Loucy (cell line): ENCODE measurements at regions not wholly inside any gene's neighbourhood (a gene's known extent, or its start where the extent isn't known, plus 50 kb on each side); places are given as distances from the start of the nearest gene placed in this dataset.

Source experiments
- H2AFZ ChIP-seq: fragments of 200-600 bp; sonication (generic); 2 replicates; pipeline ENCODE4 v1.6.0; 2016; ENCODE audit warnings: antibody characterized with exemption, mild to moderate bottlenecking, low read length, moderate library complexity
- H3F3A ChIP-seq: fragments of 200-600 bp; 2 replicates; pipeline ENCODE4 v1.6.0; 2016; ENCODE audit warnings: antibody characterized with exemption, low read depth, mild to moderate bottlenecking
- H3K27me3 ChIP-seq: fragments of 200-600 bp; sonication (generic); 2 replicates; pipeline ENCODE4 v1.6.1; 2014; ENCODE audit warnings: low read length, mild to moderate bottlenecking; ENCODE audit not compliant: insufficient read depth, poor library complexity, severe bottlenecking
- H3K36me3 ChIP-seq: fragments of 200-600 bp; sonication (generic); 2 replicates; pipeline ENCODE4 v1.6.1; 2016; ENCODE audit warnings: low read length; ENCODE audit not compliant: insufficient read depth
- H3K4me1 ChIP-seq: fragments of 200-600 bp; sonication (generic); 2 replicates; pipeline ENCODE4 v1.5.1; 2014; ENCODE audit warnings: low read length, mild to moderate bottlenecking; ENCODE audit not compliant: insufficient read depth, poor library complexity, severe bottlenecking
- H3K4me2 ChIP-seq: fragments of 200-600 bp; sonication (generic); 2 replicates; pipeline ENCODE4 v1.6.0; 2014; ENCODE audit warnings: antibody characterized with exemption, low read length, low read depth, mild to moderate bottlenecking; ENCODE audit not compliant: poor library complexity, severe bottlenecking
- H3K4me3 ChIP-seq: fragments of 200-600 bp; sonication (generic); 2 replicates; pipeline ENCODE4 v1.5.1; 2014; ENCODE audit warnings: low read length, mild to moderate bottlenecking, mixed read lengths; ENCODE audit not compliant: poor library complexity, severe bottlenecking
- H3K79me2 ChIP-seq: fragments of 200-600 bp; sonication (generic); 2 replicates; pipeline ENCODE4 v1.6.1; 2014; ENCODE audit warnings: low read length; ENCODE audit not compliant: insufficient read depth
- H3K9ac ChIP-seq: fragments of 200-600 bp; sonication (generic); 2 replicates; pipeline ENCODE4 v1.6.0; 2014; ENCODE audit warnings: mild to moderate bottlenecking, low read depth, low read length, moderate library complexity; ENCODE audit not compliant: poor library complexity, severe bottlenecking
- H3K9me2 ChIP-seq: fragments of 200-600 bp; sonication (generic); replicated peaks from 2 replicates; pipeline ENCODE4 v1.6.1; 2016; ENCODE audit warnings: low read depth, low read length, mixed read lengths
- H3K9me3 ChIP-seq: fragments of 200-600 bp; sonication (generic); 2 replicates; pipeline ENCODE4 v1.6.1; 2014; ENCODE audit warnings: mild to moderate bottlenecking, antibody characterized with exemption, low read length, low read depth; ENCODE audit not compliant: insufficient read depth
- H4K20me1 ChIP-seq: fragments of 200-600 bp; sonication (generic); 2 replicates; pipeline ENCODE4 v1.6.0; 2014; ENCODE audit warnings: antibody characterized with exemption, low read length, mild to moderate bottlenecking; ENCODE audit not compliant: insufficient read depth, poor library complexity, severe bottlenecking
- CTCF ChIP-seq: fragments of 200-600 bp; sonication (generic); conservative IDR thresholded peaks from 2 replicates; pipeline ENCODE4 v1.5.1; 2014; ENCODE audit warnings: mild to moderate bottlenecking, antibody characterized with exemption, low read length
- EZH2phosphoT487 ChIP-seq: fragments of 200-600 bp; IDR thresholded peaks from 2 replicates; pipeline ENCODE4 v1.6.1; 2018; ENCODE audit warnings: antibody characterized with exemption, mild to moderate bottlenecking, moderate library complexity, borderline replicate concordance

GRCh38 chr1:10853701-10854100 lies 57.3 kb upstream of the CASZ1 start:
- Histone ChIP-seq H3F3A (no peaks in the 10 kb centered on the region), H3K27me3 (no peaks in the 10 kb centered on the region), H3K9ac (no peak overlapping the region), H3K9me3 (no peaks in the 10 kb centered on the region), H4K20me1 (no peaks in the 10 kb centered on the region), H3K79me2 (no peaks in the 10 kb centered on the region), H3K4me3 (no peak overlapping the region), H3K9me2 (no peaks in the 10 kb centered on the region), H3K4me2 (no peak overlapping the region), H3K4me1 (no peaks in the 10 kb centered on the region), H2AFZ (no peak overlapping the region), H3K36me3 (no peaks in the 10 kb centered on the region)
- TF ChIP-seq EZH2phosphoT487, result no peak
- TF ChIP-seq CTCF, result no peak

DNA sequence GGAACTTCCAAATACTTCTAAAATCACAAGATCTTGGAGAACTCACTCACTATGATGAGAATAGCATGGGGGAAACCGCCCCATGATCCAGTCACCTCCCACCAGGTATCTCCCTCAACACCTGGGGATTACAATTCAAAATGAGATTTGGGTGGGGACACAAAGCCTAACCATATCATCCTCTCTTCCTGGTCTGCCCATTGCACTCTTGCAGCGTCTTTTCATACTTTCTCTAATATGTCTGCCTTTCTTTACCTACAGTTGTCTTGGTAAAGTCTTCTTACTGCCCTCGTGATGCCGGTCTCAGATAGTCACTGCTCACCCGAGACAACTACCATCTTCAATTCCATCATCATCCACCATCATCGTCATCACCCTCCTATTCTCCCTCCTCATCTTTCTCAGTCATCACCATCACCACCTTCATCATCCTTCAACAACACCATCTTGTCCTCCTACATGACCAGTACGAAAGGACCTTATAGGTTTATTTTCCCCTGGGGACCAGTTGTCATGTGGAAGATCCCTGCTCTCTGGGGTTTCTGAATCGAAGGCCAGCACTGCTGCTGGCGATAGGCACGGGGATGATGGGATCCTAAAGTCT lies 58.5 kb upstream of the CASZ1 start:
- H3K4me3 ChIP-seq, result no peak overlapping the region
- H3K9me3 ChIP-seq, result no peaks in the 10 kb centered on the region
- no peaks in the 10 kb centered on the region for H3F3A ChIP-seq
- H3K79me2 ChIP-seq, result no peaks in the 10 kb centered on the region
- no peak overlapping the region for H2AFZ ChIP-seq
- no peaks in the 10 kb centered on the region for H3K4me1 ChIP-seq
- no peaks in the 10 kb centered on the region for H3K36me3 ChIP-seq
- no peaks in the 10 kb centered on the region for H4K20me1 ChIP-seq
- H3K4me2 ChIP-seq, result no peak overlapping the region
- no peak for TF ChIP-seq CTCF
- TF ChIP-seq EZH2phosphoT487, result no peak
- no peaks in the 10 kb centered on the region for H3K27me3 ChIP-seq
- no peak overlapping the region for H3K9ac ChIP-seq
- no peaks in the 10 kb centered on the region for H3K9me2 ChIP-seq

DNA sequence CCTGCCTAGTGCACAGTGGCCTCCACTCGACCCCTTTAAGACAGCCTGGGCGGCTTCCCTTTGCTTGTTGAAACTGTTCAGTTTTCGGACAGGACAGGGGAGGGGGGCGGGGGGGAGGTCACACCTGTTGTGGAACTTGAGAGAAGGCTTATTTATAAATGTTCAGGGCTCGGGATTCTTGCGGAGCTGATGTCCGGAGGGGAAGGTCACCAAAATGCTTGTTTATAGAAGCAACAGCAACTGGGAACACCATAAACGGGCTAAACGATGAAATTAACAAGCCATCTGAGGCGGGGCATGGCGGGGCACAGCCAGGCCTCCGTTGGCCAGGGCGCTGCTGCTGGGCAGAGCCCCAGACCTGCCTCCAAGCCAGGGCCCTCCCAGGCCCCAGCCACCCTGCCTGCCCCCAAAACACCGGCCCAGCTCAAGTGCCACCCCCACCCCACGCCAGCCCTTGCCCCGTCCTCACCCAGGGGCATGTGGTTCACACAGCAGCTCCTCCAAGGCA lies 59.8 kb upstream of the CASZ1 start:
- H4K20me1 ChIP-seq, result no peaks in the 10 kb centered on the region
- H2AFZ ChIP-seq, result no peak overlapping the region
- H3K79me2 ChIP-seq, result no peaks in the 10 kb centered on the region
- no peak overlapping the region for H3K4me3 ChIP-seq
- H3K36me3 ChIP-seq, result no peaks in the 10 kb centered on the region
- H3K9ac ChIP-seq, result no peak overlapping the region
- H3K9me3 ChIP-seq, result no peaks in the 10 kb centered on the region
- no peaks in the 10 kb centered on the region for H3K27me3 ChIP-seq
- H3F3A ChIP-seq, result no peaks in the 10 kb centered on the region
- TF ChIP-seq EZH2phosphoT487, result no peak
- TF ChIP-seq CTCF, result no peak
- H3K9me2 ChIP-seq, result no peaks in the 10 kb centered on the region
- no peaks in the 10 kb centered on the region for H3K4me1 ChIP-seq
- no peak overlapping the region for H3K4me2 ChIP-seq
